ENCODE measurements at regions not wholly inside any gene's neighbourhood (a gene's known extent, or its start where the extent isn't known, plus 50 kb on each side); places are given as distances from the start of the nearest gene placed in this dataset.

GRCh38 chr9:18350036-18350435 lies 123.9 kb upstream of the ADAMTSL1 start:
- 92% methylated on average over 3 of the region's 3 CpGs for WGBS
- intact Hi-C loops (cut with DNase I) = no loop called here
- H3K36me3 ChIP-seq = no peaks in the 10 kb centered on the region
- H3K9me3 ChIP-seq = no peaks in the 10 kb centered on the region
- H3K4me3 ChIP-seq = no peak overlapping the region
- no peak for DNase-seq (ENCODE audit: extremely low spot score)
- TF ChIP-seq EP300 (IDR thresholded peaks at IDR 0.05) (no peak), CTCF (IDR thresholded peaks at IDR 0.05) (no peak), POLR2A (IDR thresholded peaks at IDR 0.05; ENCODE audit: low read depth) (no peak), POLR2AphosphoS5 (IDR thresholded peaks at IDR 0.05) (no peak)
- H3K4me1 ChIP-seq = peaks cover 7 to 36% (median 27%) of the 10 kb centered on the region in 4 donors
- H3K27me3 ChIP-seq = no peaks in the 10 kb centered on the region
- no peak overlapping the region for H3K27ac ChIP-seq (replicated peaks in 1 of 4)

GRCh38 chr9:18350995-18351595 lies 122.9 kb upstream of the ADAMTSL1 start:
- peaks cover 7 to 36% (median 27%) of the 10 kb centered on the region in 4 donors for H3K4me1 ChIP-seq
- TF ChIP-seq POLR2AphosphoS5 (IDR thresholded peaks at IDR 0.05) (no peak), EP300 (IDR thresholded peaks at IDR 0.05) (no peak), CTCF (IDR thresholded peaks at IDR 0.05) (no peak), POLR2A (IDR thresholded peaks at IDR 0.05; ENCODE audit: low read depth) (no peak)
- no peaks in the 10 kb centered on the region for H3K9me3 ChIP-seq
- no peaks in the 10 kb centered on the region for H3K36me3 ChIP-seq
- H3K27ac ChIP-seq (replicated peaks in 1 of 4) = no peak overlapping the region
- DNase-seq (ENCODE audit: extremely low spot score) = no peak
- intact Hi-C loops (cut with DNase I) = no loop called here
- 57% methylated on average over 4 of the region's 4 CpGs for WGBS
- H3K27me3 ChIP-seq = no peaks in the 10 kb centered on the region
- H3K4me3 ChIP-seq = no peak overlapping the region

- H3K36me3 ChIP-seq = no peaks in the 10 kb centered on the region
- no peak overlapping the region for H3K4me3 ChIP-seq
- H3K9me3 ChIP-seq = no peaks in the 10 kb centered on the region
- H3K27me3 ChIP-seq = no peaks in the 10 kb centered on the region
- WGBS = 91% methylated on average over 3 of the region's 3 CpGs
- peaks cover 6 to 33% (median 20%) of the 10 kb centered on the region in 4 donors for H3K4me1 ChIP-seq
- intact Hi-C loops (cut with DNase I) = no loop called here
- H3K27ac ChIP-seq (replicated peaks in 1 of 4) = no peak overlapping the region
- DNase-seq (ENCODE audit: extremely low spot score) = no peak
- TF ChIP-seq CTCF (IDR thresholded peaks at IDR 0.05) (no peak), POLR2A (IDR thresholded peaks at IDR 0.05; ENCODE audit: low read depth) (no peak), POLR2AphosphoS5 (IDR thresholded peaks at IDR 0.05) (no peak), EP300 (IDR thresholded peaks at IDR 0.05) (no peak)
These were observed 121.2 kb upstream of the ADAMTSL1 start for GRCh38 chr9:18352711-18353110.

- Histone ChIP-seq H3K27ac (replicated peaks in 1 of 4) (no peak overlapping the region), H3K4me1 (peaks cover 0 to 28% (median 14%) of the 10 kb centered on the region in 4 donors), H3K4me3 (no peak overlapping the region), H3K27me3 (no peaks in the 10 kb centered on the region), H3K36me3 (no peaks in the 10 kb centered on the region), H3K9me3 (no peaks in the 10 kb centered on the region)
- DNase-seq (ENCODE audit: extremely low spot score) = no peak
- TF ChIP-seq POLR2A (IDR thresholded peaks at IDR 0.05; ENCODE audit: low read depth) (no peak), POLR2AphosphoS5 (IDR thresholded peaks at IDR 0.05) (no peak), CTCF (IDR thresholded peaks at IDR 0.05) (no peak), EP300 (IDR thresholded peaks at IDR 0.05) (no peak)
- intact Hi-C loops (cut with DNase I) = no loop called here
These were observed 120.5 kb upstream of the ADAMTSL1 start for GRCh38 chr9:18353473-18353872.

GRCh38 chr9:18357321-18357720 lies 116.6 kb upstream of the ADAMTSL1 start:
- no peak for DNase-seq (ENCODE audit: extremely low spot score)
- no peaks in the 10 kb centered on the region for H3K27me3 ChIP-seq
- intact Hi-C loops (cut with DNase I) = no loop called here
- H3K4me3 ChIP-seq = no peak overlapping the region
- 96% methylated on average over 1 of the region's 1 CpG for WGBS
- no peak overlapping the region for H3K27ac ChIP-seq (replicated peaks in 1 of 4)
- H3K9me3 ChIP-seq = no peaks in the 10 kb centered on the region
- H3K36me3 ChIP-seq = no peaks in the 10 kb centered on the region
- H3K4me1 ChIP-seq = peaks cover 6 to 27% (median 7%) of the 10 kb centered on the region in 4 donors
- TF ChIP-seq EP300 (IDR thresholded peaks at IDR 0.05) (no peak), POLR2AphosphoS5 (IDR thresholded peaks at IDR 0.05) (no peak), POLR2A (IDR thresholded peaks at IDR 0.05; ENCODE audit: low read depth) (no peak), CTCF (IDR thresholded peaks at IDR 0.05) (no peak)
